DMS79 treated with DMSO at 0.1 percent for 48 hours (cell line): ENCODE measurements at regions not wholly inside any gene's neighbourhood (a gene's known extent, or its start where the extent isn't known, plus 50 kb on each side); places are given as distances from the start of the nearest gene placed in this dataset.
"Not testable (repeated sequence)": the region's sequence is repeated elsewhere in the genome, so short reads cannot be mapped to it uniquely, and the experiment has no call there.

Source experiments
- DNase-seq: peaks from one replicate; lab custom pipeline; 2025; lab: John Stamatoyannopoulos, UW

DNA sequence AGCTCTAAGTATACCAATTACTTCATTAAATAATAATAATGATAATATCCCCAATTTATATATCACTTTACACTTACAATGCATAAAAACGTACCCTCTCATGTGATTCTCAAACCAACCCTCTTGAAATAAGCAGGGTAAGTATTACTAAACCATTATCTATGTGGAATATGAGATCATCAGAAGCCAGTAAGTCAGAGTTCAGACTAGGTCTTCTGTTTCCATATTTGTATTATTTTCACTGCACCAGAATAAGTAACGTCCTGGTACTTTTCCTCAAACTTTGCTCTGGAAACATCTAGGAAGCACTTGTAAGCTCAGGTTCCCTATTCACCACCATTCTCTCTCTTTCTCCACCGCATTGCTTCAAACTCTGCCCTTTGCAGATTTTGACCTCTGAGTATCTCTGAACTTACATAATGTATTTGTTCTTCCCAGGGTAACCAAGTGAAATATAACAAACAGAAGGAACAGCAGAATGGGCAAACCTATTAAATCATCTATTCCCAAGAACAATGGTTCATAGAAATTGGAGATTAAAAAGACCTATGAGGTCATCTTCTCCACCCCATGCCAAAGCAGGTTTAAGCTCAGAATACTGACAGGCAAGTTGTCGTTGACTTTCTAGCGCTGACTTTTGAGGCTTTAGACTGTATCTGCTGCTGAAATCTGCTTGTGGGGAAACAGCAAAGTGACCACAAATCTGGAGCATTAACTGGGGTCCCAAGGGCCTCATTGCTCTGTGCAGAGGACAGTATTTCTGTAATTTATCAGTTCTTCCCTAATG is 161.3 kb upstream of the FAR2 start:
- no peak for DNase-seq

DNA sequence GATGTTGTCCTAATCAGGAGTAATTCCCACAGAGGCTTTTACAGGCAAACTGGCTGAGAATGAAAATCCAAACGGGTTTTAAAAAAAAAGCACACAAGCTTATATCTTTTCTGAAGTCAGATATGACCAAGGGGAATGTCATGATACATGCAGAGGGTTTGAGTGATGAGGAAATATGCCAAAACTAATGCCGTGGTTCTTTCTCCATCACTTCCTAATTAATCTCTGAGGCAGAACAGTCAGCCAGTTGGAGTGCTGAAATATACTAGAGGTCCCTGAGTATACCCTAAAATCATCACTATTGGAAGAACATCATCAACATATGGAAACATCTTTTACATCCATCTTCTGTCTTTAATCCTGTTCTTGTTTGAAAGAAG is 160.8 kb upstream of the FAR2 start:
- no peak for DNase-seq

DNA sequence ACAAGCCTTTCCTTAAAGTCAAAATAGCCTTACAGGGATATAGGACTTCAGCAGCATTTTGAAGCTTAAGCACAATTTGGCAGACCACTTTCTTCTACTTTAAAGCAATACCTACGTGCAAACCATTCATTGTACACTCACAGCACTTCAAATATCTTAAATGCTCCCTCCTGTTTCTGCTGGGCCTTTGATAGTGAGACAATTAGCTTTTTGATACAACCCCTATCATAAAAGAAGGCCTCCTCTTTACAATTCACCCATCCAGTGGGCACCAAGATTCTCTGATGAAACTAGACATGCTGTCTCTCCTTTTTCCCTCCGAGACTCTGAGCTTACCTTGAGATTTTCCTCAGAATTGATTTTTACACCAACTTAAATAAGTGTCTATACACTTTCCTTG is 157.5 kb upstream of the FAR2 start:
- DNase-seq = no peak

DNA sequence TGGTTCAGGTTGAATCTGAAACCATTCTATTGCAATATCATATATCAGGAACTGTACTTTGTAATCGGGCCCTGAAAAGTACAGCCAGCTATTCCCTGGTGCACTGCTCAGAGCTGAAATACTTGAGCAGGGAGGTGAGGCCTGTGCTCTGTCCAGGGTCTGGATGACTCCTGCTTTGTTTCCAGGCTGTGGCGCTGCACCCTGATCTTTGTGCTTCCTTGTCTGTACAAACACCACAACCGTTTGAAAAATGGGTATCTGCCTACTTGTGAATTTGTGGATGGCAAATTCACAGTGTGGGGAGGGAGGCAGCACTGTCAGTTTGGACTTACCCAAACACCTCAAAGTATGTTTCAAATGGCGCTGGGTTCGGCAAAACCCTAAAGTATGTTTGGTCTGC is 155.4 kb upstream of the FAR2 start:
- DNase-seq = no peak

DNA sequence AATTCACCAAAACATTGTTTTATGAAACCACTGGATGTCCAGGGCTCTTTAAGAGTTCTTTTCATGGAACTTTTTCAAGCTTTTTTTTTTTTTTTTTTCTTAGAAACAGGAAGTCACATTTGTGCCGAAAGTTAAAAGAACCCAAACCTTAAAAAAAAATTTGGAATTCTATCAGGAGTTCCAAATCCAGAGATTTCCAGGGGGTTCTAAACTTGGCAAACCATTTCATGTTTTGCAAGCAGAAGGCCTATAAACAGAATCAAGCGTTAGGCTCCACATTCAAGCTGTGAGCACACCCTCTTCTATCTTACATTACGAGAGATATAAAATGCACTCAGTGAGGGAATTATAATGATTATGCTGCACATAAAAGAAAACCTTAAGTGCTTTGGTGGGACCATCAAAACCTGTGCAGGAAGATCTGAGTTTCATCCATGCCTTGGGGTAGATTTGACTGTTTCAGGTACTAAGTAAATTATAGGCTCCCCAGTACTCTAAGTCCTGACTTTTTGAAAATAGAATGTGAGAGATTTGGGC is 154.8 kb upstream of the FAR2 start:
- no peak for DNase-seq

DNA sequence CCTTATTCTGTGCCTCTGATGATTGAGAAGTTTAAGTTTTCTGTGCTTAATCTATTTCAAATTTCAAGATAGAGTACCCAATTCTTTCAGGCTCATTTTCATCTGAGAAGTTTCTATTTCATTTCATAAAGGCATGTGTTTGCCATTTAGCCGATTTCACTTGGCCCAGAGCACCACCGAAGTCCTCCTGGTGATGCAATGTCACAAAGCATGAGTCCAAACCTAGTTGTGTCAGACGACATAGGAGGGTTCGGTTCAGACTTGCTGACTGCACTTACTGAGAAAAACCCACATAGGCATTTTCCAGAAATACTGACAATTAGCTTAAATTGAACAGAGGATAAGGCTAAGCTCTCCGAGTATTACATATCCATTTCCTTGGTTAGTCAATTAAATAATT is 152.4 kb upstream of the FAR2 start:
- DNase-seq = no peak

DNA sequence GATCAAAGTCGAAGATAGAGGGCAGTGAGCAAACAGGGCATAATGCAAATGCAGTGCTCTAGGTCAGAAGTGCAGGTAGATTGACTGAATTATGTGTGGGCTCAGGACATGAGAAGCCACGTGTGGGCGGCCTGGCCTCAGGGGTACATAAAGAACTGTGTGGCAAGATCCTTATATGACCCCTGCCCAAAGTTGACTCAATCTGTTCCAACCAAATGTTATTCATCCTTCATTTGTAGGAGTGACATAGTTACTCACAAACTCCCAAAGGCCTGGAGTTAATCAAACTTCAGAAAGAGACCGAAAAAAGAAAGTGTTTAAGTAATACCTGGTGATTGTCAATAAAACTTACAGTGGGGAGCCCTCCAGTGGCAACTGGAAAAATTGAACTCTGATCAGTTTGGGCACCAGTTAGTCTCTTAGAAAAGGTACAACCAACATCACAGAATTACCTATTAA is 150.4 kb upstream of the FAR2 start:
- DNase-seq = peak; percentile 24

DNA sequence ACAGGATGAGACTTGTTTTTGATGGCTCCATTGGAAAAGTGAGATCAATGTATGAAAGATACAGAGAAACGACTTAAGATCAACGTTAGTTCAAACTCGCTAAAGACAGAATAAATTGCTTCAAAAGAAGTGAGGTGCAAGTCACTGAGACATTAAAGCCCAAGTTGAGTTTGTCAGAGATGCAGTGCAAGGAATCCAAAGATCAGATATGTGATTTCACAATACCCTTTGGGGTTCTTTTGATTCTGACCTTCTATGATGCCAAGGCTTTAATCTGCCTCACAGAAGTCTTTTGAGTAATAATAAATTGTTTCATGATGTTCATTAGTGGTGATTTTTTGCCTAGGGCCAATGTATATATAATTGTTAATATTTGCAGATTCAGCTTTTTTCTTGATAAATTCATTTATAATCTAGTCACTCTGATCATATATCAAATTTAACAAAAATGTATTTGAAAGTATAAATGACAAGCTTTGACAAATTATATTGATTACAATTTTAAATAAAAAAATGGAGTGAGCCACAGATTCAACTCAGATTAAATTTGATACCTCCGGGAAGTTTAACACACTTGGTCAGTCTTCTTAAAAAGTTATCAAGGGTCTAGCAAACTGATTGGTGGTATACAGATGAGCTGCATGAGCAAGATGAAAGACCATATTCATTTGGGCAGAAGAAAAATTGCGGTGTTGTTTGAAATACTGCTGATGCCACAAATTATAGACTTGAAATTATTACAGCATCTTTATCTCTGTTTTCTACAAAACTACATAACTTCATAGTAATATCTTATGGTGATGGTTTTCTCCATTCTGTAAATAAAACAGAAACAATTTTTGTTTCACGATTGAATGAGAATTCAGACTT is 144.8 kb upstream of the FAR2 start:
- no peak for DNase-seq

DNA sequence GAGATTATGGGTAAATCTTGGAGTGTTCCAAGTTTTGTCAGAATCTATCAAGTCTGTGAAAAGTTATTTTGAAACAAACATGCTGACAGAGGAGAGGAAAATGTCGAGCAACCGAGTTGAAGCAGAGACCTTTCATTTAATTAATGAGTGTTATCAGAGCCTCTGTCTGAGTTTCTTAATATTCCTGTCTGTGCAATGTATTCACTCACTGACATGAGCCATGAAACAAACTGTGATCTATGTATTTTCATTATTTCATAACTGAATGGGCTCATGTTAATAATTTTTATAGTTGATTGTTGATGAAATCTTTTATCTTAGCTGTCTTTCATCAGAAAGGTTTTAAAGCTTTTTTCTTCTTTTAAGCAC is 144.2 kb upstream of the FAR2 start:
- no peak for DNase-seq

DNA sequence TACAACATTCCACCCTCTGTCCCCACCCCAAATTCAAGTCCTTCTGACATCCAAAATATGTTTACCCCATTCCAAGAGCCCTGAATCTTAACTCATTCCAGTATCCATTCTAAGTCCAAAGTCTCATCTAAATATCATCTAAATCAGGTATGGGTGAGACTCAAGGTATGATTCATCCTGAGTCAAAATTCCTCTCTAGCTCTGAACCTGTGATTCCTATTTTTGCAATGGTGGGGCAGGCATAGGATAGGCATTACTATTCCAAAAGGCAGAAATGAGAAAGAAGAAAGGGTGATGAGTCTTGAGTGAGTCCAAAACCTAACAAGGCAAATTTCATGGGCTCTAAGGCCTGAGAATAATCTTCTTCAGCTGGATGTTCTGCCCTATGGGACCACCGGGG is 140.3 kb upstream of the FAR2 start:
- DNase-seq = no peak

DNA sequence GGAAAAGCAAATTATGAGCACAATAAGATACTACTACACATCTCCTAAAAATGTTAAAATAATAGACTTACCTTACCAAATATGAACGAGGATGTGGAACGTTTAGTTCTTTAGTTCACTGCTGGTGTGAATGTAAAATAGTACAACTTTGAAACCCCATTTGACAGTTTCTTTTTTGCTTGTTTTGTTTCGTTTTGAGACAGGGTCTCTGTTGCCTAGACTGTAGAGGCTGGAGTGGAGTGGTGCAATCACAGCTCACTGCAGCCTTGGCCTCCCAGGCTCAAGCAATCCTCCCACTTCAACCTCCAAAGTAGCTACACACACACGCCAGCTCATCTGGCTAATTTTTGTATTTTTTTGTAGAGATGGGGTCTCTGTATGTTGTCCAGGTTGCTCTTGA is 136.4 kb upstream of the FAR2 start:
- DNase-seq = no peak

DNA sequence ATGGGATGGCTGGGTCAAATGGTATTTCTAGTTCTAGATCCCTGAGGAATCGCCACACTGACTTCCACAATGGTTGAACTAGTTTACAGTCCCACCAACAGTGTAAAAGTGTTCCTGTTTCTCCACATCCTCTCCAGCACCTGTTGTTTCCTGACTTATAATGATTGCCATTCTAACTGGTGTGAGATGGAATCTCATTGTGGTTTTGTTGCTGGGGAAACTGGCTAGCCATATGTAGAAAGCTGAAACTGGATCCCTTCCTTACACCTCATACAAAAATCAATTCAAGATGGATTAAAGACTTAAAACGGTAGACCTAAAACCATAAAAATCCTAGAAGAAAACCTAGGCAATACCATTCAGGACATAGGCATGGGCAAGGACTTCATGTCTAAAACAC is 131.5 kb upstream of the FAR2 start:
- DNase-seq = not testable (repeated sequence)

DNA sequence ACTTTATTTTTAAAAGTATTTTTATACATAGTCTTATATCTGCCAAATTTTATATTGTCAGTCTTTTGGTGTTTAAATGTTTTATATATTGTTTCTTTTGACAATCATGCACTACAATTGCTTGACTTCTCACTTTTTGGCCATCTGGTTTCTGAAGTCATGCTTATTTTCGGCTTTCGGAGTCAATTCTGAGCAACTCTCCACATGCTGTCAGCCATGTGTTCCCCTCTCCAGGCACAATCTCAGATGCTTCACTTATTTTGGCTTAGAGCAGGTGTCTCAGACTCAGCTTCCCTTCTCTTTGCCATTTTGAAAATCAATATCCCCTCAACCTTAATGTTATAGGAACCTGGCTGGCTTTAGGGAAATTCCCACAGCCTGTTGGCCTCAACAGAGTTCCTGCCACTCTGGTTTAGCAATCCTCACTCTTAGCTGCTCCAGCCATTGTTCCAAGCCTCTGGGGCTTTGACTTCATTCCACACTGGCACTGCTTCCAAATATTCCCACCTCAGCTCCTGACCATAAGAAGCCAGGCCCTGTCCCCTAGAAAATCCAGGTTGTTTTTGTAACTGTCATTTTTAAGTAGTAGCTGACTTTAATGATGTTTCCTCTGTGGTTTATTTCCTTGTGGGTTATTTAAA is 125.5 kb upstream of the FAR2 start:
- DNase-seq = no peak

DNA sequence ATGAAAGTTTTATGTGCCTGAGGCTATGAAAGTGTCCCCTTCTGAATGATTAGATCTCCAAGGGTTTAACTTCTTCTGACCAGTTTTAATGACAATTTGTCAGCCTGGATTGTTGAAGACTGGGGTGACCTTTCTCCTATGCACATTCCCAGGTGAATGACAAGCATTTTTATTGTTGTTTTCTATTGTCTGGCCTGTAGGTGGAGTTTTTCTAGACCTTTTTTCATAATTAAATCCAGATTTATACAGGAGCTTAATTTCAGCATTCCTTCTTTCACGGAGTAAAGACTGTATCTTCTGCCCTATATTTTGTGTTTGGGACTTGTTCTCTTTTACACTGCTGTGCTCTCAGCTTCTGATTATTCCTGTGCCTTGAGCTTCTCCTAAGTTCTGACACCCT is 125.0 kb upstream of the FAR2 start:
- no peak for DNase-seq

DNA sequence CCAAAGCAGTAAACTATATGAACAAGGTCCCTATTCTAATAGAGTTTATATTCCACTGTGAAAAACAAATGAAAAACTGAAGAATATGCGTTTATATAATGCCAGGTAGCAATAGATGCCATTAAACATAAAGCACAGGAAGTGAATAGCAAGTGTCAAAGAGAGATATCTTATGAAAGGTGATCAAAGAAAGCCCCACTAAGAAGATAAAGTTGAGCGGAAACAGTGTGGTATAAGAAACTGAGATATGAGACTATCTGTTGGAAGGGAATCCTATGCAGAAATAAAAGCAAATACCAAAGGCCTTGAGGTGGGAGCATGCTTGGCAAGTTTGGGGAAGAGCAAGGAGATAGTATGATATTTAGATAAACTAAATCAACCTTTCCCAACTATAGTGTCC is 123.1 kb upstream of the FAR2 start:
- no peak for DNase-seq

DNA sequence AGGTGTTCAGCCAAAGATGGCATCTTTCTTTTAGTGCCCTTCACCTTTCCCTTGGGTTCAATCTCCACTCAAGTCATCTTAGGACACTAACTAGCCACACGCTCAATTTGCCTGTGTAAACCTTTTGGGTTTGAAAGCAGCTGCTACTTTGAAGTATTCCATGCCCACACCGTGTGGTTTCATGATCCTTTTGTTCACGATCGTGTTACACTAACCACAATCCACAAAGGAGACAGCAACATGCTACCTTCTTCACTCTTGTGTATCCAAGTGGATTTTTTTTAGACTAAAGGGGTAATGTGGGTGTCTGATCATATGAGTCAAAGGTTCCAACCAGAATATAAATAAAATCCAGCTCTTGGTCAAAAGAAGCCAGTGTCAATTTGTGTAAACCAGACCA is 122.7 kb upstream of the FAR2 start:
- peak; percentile 90 for DNase-seq

DNA sequence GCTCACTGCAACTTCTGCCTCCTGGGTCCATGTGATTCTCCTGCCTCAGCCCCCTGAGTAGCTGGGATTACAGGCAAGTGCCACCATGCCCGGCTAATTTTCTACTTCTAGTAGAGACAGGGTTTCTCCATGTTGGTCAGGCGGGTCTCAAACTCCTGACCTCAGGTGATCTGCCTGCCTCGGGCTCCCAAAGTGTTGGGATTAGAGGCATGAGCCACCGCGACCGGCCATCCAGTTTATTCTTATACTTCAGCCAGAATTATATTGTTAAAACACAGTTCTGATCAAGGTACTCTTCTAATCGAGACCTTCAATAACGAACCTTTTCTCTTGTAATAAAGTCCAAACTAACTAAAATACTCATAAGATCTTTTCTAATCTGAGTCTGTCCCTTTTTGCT is 119.6 kb upstream of the FAR2 start:
- not testable (repeated sequence) for DNase-seq

DNA sequence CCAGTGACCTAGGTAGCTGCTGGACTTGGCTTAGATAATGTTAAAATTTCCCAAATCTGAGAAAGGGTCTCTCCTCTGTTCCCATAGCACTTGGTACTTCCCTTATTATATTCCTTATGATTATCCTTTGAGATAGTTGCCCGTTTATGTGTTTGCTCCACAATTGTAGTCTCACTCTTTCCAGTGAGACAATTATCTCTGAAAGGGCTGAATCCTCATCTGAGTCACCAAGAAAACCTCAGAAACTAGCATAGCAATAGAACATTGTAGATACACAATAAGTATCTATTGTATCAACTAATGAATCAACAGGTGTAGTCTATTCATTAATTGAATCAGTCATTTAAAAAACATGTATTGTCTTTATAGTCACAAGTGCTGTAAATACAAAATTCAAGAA is 119.1 kb upstream of the FAR2 start:
- no peak for DNase-seq

DNA sequence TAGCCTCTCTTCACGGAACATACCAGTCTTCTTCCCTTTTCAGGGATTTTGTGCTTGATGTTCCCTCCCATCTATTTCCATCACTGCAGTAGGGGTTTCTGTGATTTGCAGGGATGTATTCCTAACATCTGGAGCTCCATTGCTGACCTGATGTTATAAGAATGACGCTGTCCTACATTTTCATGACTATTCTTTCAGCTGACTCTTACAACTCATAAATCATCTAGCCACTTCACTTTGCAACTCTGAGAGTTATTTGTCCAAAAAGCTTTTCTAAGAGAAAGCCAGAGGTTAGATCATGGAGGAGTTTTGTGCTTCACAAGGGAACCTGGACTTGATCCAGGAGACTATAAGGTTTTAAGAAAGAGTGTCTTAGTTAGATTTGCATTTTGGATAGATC is 116.6 kb upstream of the FAR2 start:
- DNase-seq = peak; percentile 7

DNA sequence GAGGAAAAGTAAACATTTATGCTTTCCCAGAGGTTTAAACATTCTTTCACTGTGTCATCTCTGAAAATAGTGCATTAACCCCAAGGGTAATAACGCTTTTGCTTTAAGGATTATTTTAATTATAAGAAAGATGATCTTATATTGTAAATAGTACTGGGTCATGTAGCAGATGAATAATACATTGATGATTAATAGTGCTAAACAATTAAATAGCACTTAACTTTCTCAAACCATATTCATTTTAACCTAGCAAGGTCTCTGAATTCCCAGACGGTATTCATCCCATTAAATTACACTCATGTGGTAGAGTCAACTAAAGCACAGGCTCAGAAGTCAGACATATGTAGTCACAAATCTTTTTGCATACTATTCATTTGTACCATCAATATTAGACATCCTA is 115.6 kb upstream of the FAR2 start:
- no peak for DNase-seq

DNA sequence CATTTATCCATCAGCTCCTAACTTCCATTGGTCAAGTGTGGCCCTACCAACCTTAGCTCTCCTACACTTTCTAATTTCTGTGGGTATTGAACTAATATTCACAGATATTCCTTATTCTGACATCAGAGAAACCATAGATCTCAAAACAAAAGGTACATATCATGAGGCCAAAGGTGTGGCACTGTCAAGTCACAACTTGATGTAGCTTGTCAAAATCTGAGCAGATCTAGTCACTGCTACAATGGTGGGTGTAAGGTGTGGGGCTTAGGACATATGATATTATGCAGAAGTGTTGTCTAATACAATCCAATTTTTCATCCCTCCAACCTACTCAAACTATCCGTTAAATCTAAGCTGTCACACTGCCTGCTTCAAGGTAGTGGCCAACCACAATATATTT is 114.0 kb upstream of the FAR2 start:
- DNase-seq = no peak

DNA sequence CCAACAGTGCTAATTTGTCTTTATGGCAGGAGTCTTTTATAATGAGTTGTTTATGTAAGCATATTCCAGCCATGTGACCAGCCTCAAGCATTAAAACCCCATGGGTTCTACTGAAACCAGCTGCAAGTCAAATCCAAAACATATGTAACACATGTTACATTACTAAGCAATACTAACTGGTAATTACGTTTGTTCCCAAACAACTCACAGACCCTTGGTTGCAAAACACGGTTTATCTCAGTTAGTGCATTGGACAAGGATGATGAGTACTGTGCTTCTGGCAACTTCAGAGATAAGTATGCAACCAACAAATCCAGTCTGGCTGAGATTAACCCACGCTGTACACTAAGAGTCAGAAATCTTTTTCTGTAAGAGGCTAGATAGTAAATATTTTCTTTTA is 110.1 kb upstream of the FAR2 start:
- no peak for DNase-seq

DNA sequence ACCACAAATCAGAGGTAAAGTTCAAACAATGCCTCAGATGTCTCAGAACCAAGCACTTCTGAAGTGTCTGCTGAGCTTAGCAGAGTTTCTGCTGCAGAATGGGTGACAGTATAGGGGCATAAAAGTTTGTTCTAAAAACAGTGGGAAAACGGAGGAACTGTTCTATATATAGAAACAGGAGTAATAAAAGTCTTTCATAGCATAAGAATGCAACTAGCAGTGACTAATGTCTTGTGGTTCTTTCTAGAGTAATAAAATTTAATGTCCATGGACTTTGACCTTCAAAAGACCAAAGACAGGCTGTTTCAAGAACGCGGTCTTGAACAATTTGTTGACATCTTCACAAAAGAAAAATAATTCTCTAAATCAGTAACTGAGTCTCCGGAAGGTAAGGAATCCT is 107.5 kb upstream of the FAR2 start:
- DNase-seq = no peak
